ENCODE measurements at regions not wholly inside any gene's neighbourhood (a gene's known extent, or its start where the extent isn't known, plus 50 kb on each side); places are given as distances from the start of the nearest gene placed in this dataset.

DNA sequence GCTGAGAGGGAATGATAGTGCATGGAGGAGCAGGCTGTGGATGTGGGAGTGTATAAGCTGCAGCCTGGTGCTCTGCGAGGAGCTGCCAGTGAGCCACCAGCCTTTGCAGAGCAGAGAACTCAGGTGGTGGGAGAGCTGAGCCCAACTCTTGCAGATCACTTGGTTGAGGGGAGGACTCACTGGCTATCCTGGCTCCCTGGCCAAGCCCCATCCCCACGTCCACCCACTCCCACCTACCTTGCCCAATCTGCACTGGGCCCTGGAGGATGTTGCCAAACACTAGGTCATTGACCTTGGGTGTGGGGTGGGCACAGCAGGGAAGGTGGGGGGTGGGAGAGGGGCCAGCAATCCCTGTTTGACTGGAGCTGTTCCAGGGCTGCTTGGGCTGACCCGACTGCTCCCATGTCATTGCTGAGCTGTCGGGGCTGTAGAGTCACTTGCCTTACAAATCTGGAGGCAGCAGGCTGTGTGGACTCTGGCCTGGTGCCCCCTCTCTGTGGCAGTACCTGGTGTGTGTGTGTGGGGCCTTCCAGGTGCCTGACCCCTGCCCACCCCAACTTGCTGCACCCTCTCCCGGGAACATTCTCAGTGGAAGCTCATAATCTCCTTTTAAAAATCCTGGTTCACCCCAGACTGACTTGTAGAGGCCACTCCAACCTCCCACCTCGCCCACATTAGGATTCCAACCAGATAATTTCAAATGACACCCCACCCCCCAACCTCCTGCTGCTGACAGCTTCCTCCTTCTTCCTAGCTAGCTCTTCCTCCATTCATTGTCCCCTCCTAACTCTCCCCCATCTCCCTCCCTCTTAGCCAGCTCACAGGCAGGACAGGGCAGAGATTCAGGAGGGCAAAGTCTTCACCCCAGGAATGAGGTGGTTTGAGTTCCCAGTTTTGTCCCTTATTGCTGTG lies 162.3 kb downstream of the MRPL14 start:
- SMC1A ChIA-PET (ENCODE audit: uncharacterized antibody, unreplicated experiment), result interaction anchor here (0.9 to 2.1 kb wide), 5 partner anchors 9 to 106 kb away, joined by 3 to 7 read pairs (median 4); no protein-coding TSS in a partner anchor
- FAIRE-seq (no peak), ATAC-seq (no peak), DNase-seq (ENCODE audit: low read depth, low spot score) (no peak)
- in situ Hi-C loops (cut with MboI) (no loop called here), intact Hi-C loops (cut with micrococcal nuclease; ENCODE audit: unreplicated experiment) (no loop called here)
- Histone ChIP-seq H3K79me2 (ENCODE audit: control insufficient read depth, insufficient read depth, low read length) (no peaks in the 10 kb centered on the region), H3K36me3 (ENCODE audit: control insufficient read depth in 2 of 2, insufficient read depth in 2 of 2, low read length in 1 of 2) (no peaks in the 10 kb centered on the region), H3K4me3 (no peak overlapping the region), H3K9me3 (replicated peaks; ENCODE audit: control insufficient read depth, insufficient read depth, low read length) (no peaks in the 10 kb centered on the region), H3K27me3 (replicated peaks in 1 of 2; ENCODE audit: control insufficient read depth in 2 of 2, insufficient read depth in 2 of 2, low read length in 1 of 2) (no peaks in the 10 kb centered on the region; a peak in 1 of 4 replicates), H4K20me1 (ENCODE audit: control insufficient read depth, insufficient read depth) (no peaks in the 10 kb centered on the region), H3K4me1 (ENCODE audit: control insufficient read depth, insufficient read depth, low read length) (no peaks in the 10 kb centered on the region), H3K27ac (ENCODE audit: control insufficient read depth, insufficient read depth) (no peak overlapping the region), H2AFZ (ENCODE audit: control insufficient read depth, low read depth, low read length) (no peak overlapping the region), H3K4me2 (ENCODE audit: control insufficient read depth, insufficient read depth) (no peak overlapping the region), H3K9ac (ENCODE audit: control insufficient read depth, insufficient read depth, low read length) (no peak overlapping the region)
- RAD21 ChIA-PET (ENCODE audit: unreplicated experiment), result interaction anchor here (1.3 kb wide), 1 partner anchor 27 kb away, joined by 3 read pairs; no protein-coding TSS in a partner anchor
- POLR2A ChIA-PET, result interaction anchor here (0.6 kb wide), 3 partner anchors 26 to 50 kb away, joined by 3 to 12 read pairs (median 3); no protein-coding TSS in a partner anchor
- BruUV-seq (replicated peaks), result no TSS peak
- WGBS (ENCODE audit: insufficient coverage, insufficient replicate concordance, low lambda C conversion rate, missing lambda C conversion rate), result 36% methylated on average over 6 of the region's 6 CpGs
- CTCF ChIA-PET, result no interaction called here
- no peak for TF ChIP-seq BRCA1 (IDR thresholded peaks at IDR 0.05; ENCODE audit: low read depth, low read length)
- no peak for TF ChIP-seq YY1 (IDR thresholded peaks at IDR 0.05; ENCODE audit: low read depth, low read length)
- TF ChIP-seq ATF3 (IDR thresholded peaks at IDR 0.05; ENCODE audit: borderline replicate concordance, extremely low read depth, low read depth, low read length), result no peak
- TF ChIP-seq CEBPZ (IDR thresholded peaks at IDR 0.05; ENCODE audit: low read depth, low read length), result no peak
- TF ChIP-seq, protein P1, sequence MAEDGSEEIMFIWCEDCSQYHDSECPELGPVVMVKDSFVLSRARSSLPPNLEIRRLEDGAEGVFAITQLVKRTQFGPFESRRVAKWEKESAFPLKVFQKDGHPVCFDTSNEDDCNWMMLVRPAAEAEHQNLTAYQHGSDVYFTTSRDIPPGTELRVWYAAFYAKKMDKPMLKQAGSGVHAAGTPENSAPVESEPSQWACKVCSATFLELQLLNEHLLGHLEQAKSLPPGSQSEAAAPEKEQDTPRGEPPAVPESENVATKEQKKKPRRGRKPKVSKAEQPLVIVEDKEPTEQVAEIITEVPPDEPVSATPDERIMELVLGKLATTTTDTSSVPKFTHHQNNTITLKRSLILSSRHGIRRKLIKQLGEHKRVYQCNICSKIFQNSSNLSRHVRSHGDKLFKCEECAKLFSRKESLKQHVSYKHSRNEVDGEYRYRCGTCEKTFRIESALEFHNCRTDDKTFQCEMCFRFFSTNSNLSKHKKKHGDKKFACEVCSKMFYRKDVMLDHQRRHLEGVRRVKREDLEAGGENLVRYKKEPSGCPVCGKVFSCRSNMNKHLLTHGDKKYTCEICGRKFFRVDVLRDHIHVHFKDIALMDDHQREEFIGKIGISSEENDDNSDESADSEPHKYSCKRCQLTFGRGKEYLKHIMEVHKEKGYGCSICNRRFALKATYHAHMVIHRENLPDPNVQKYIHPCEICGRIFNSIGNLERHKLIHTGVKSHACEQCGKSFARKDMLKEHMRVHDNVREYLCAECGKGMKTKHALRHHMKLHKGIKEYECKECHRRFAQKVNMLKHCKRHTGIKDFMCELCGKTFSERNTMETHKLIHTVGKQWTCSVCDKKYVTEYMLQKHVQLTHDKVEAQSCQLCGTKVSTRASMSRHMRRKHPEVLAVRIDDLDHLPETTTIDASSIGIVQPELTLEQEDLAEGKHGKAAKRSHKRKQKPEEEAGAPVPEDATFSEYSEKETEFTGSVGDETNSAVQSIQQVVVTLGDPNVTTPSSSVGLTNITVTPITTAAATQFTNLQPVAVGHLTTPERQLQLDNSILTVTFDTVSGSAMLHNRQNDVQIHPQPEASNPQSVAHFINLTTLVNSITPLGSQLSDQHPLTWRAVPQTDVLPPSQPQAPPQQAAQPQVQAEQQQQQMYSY (CRISPR knock-in tag; IDR thresholded peaks at IDR 0.05), result no peak
- no peak for TF ChIP-seq STAT3 (IDR thresholded peaks at IDR 0.05; ENCODE audit: low read depth, low read length)
- TF ChIP-seq EP300 (IDR thresholded peaks at IDR 0.05; ENCODE audit: borderline replicate concordance in 1 of 2, control insufficient read depth in 1 of 2, low read depth in 2 of 2, low read length in 2 of 2), result no peak
- no peak for TF ChIP-seq RELA (IDR thresholded peaks at IDR 0.05; ENCODE audit: borderline replicate concordance, partially characterized antibody)
- TF ChIP-seq RAD51 (IDR thresholded peaks at IDR 0.05), result no peak
- no peak for TF ChIP-seq ZNF207 (IDR thresholded peaks at IDR 0.05; ENCODE audit: borderline replicate concordance)
- TF ChIP-seq ETV6 (conservative IDR thresholded peaks at IDR 0.05 in 1 of 2, IDR thresholded peaks at IDR 0.05 in 1 of 2; ENCODE audit: borderline replicate concordance in 1 of 2, low read depth in 1 of 2), result no peak
- TF ChIP-seq MXI1 (IDR thresholded peaks at IDR 0.05; ENCODE audit: low read depth, low read length), result no peak
- no peak for TF ChIP-seq ZSCAN29 (IDR thresholded peaks at IDR 0.05)
- TF ChIP-seq RFX5 (IDR thresholded peaks at IDR 0.05; ENCODE audit: low read depth, low read length), result no peak
- TF ChIP-seq TCF3 (IDR thresholded peaks at IDR 0.05; ENCODE audit: borderline replicate concordance, insufficient read depth, low read depth, low read length), result no peak
